Gastroesophageal sphincter (tissue), 4 donors: ENCODE measurements at regions not wholly inside any gene's neighbourhood (a gene's known extent, or its start where the extent isn't known, plus 50 kb on each side); places are given as distances from the start of the nearest gene placed in this dataset.
A peak's percentile ranks its signal among the peaks of the same experiment; 100 is the strongest.

Source experiments
- ATAC-seq: fragments of 150-250 bp; one replicate; pipeline ENCODE4 v1.9.1; 2016; ENCODE audit warnings: mild to moderate bottlenecking, moderate library complexity
- H3K27ac ChIP-seq, 4 donors: fragments of 200-600 bp; sonication (generic) in 3 of 4; 1 replicate in 3 of 4; 2 replicates in 1 of 4; pipeline ENCODE4 v1.5.1; 2016 to 2019
- H3K27me3 ChIP-seq: fragments of 200-600 bp; sonication (generic); one replicate; pipeline ENCODE4 v1.5.1; 2019
- H3K36me3 ChIP-seq, 2 donors: fragments of 200-600 bp; sonication (generic); one replicate each; pipeline ENCODE4 v1.5.1; 2019; ENCODE audit warnings: control low read depth in 1 of 2
- H3K4me1 ChIP-seq, 3 donors: fragments of 200-600 bp; sonication (generic); 1 replicate in 2 of 3; 2 replicates in 1 of 3; pipeline ENCODE4 v1.5.1; 2016 to 2019; ENCODE audit warnings: control low read depth in 2 of 3
- H3K4me3 ChIP-seq, 2 donors: fragments of 200-600 bp; sonication (generic); one replicate each; pipeline ENCODE4 v1.5.1; 2019; ENCODE audit warnings: mild to moderate bottlenecking in 1 of 2, moderate library complexity in 1 of 2
- H3K9me3 ChIP-seq, 3 donors: fragments of 200-600 bp; sonication (generic); one replicate each; pipeline ENCODE4 v1.5.1; 2017 to 2019; ENCODE audit warnings: control low read depth in 2 of 3
- EP300 ChIP-seq: sonication (generic); formaldehyde crosslinking; IDR thresholded peaks from one replicate; pipeline ENCODE4 v1.6.1; 2017; ENCODE audit warnings: antibody characterized with exemption, mild to moderate bottlenecking
- POLR2A ChIP-seq, 2 donors: fragments of 450-650 bp; IDR thresholded peaks; one replicate each; pipeline ENCODE4 v1.6.1; 2017; ENCODE audit warnings: antibody characterized with exemption in 2 of 2, mild to moderate bottlenecking in 2 of 2, moderate library complexity in 1 of 2
- POLR2AphosphoS5 ChIP-seq: sonication (generic); formaldehyde crosslinking; IDR thresholded peaks from one replicate; pipeline ENCODE4 v1.6.1; 2017; ENCODE audit warnings: antibody characterized with exemption
- WGBS, 2 donors: methylation state at CpG; one replicate each; pipeline ENCODE4 v1.1.5; 2018; ENCODE audit warnings: low coverage in 1 of 2; 5-methylcytosine and 5-hydroxymethylcytosine counted together
- TF ChIP-seq, protein P1 (sequence below), 4 experiments: fragments of 200-600 bp in 2 of 4; fragments of 450-650 bp in 2 of 4; sonication (generic) in 1 of 4; IDR thresholded peaks; one replicate each; pipeline ENCODE4 v1.5.1; 2017 to 2019; ENCODE audit warnings: antibody characterized with exemption in 4 of 4, mild to moderate bottlenecking in 2 of 4, moderate library complexity in 2 of 4

DNA sequence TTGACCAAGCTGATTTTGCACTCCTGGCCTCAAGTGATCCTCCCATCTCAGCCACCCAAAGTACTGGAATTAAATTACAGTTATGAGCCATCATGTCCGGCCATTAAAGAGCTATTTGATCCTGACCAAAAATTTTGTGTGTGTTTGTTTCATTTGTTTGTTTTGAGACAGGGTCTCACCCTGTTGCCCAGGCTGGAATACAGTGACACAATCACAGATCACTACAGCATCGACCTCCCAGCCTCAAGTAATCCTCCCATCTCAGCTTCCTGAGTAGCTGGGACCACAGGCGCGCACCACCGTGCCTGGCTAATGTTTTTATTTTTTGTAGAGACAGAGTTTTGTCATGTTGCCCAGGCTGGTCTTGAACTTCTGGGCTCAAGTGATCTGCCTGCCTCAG is 82.9 kb upstream of the RBPJ start:
- TF ChIP-seq POLR2AphosphoS5 (no peak), POLR2A (IDR thresholded peaks at IDR 0.05) (no peak), EP300 (no peak)
- TF ChIP-seq, protein P1, sequence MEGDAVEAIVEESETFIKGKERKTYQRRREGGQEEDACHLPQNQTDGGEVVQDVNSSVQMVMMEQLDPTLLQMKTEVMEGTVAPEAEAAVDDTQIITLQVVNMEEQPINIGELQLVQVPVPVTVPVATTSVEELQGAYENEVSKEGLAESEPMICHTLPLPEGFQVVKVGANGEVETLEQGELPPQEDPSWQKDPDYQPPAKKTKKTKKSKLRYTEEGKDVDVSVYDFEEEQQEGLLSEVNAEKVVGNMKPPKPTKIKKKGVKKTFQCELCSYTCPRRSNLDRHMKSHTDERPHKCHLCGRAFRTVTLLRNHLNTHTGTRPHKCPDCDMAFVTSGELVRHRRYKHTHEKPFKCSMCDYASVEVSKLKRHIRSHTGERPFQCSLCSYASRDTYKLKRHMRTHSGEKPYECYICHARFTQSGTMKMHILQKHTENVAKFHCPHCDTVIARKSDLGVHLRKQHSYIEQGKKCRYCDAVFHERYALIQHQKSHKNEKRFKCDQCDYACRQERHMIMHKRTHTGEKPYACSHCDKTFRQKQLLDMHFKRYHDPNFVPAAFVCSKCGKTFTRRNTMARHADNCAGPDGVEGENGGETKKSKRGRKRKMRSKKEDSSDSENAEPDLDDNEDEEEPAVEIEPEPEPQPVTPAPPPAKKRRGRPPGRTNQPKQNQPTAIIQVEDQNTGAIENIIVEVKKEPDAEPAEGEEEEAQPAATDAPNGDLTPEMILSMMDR (IDR thresholded peaks at IDR 0.05), result no peak
- ATAC-seq, result no peak
- Histone ChIP-seq H3K27ac (no peak overlapping the region), H3K9me3 (no peaks in the 10 kb centered on the region), H3K4me1 (peaks cover 5 to 16% (median 11%) of the 10 kb centered on the region in 3 donors), H3K36me3 (no peaks in the 10 kb centered on the region), H3K27me3 (no peaks in the 10 kb centered on the region), H3K4me3 (no peak overlapping the region)
- 92% methylated on average over 5 of the region's 5 CpGs; no CpG with 5 or more reads in 1 of the 2 donors for WGBS, 2 donors

- ATAC-seq, result no peak
- Histone ChIP-seq H3K27me3 (no peaks in the 10 kb centered on the region), H3K9me3 (no peaks in the 10 kb centered on the region), H3K36me3 (no peaks in the 10 kb centered on the region), H3K27ac (peak overlapping the region in 3 of 4 donors; percentile 27 to 43 (median 29)), H3K4me1 (peaks cover 5 to 16% (median 11%) of the 10 kb centered on the region in 3 donors), H3K4me3 (no peak overlapping the region)
- TF ChIP-seq, protein P1 (IDR thresholded peaks at IDR 0.05), result no peak
- TF ChIP-seq POLR2A (IDR thresholded peaks at IDR 0.05) (no peak), POLR2AphosphoS5 (no peak), EP300 (no peak)
- 30 to 50% methylated on average over 3 to 4 of the region's 4 CpGs for WGBS, 2 donors
These were observed 82.4 kb upstream of the RBPJ start for GRCh38 chr4:26238426-26238777.

GRCh38 chr4:26238778-26239679 is 81.8 kb upstream of the RBPJ start:
- no peak for TF ChIP-seq EP300
- no peak for TF ChIP-seq POLR2AphosphoS5
- no peak for TF ChIP-seq POLR2A (IDR thresholded peaks at IDR 0.05)
- TF ChIP-seq, protein P1 (IDR thresholded peaks at IDR 0.05), result no peak
- WGBS, 2 donors, result 28 to 31% methylated on average over 8 to 9 of the region's 12 CpGs
- Histone ChIP-seq H3K9me3 (no peaks in the 10 kb centered on the region), H3K36me3 (no peaks in the 10 kb centered on the region), H3K4me1 (peaks cover 5 to 16% (median 11%) of the 10 kb centered on the region in 3 donors), H3K27ac (peak overlapping the region in 3 of 4 donors; percentile 27 to 43 (median 29)), H3K4me3 (no peak overlapping the region), H3K27me3 (no peaks in the 10 kb centered on the region)
- ATAC-seq, result peak; percentile 35

GRCh38 chr4:26239801-26240200 is 81.0 kb upstream of the RBPJ start:
- no peaks in the 10 kb centered on the region for H3K27me3 ChIP-seq
- H3K4me3 ChIP-seq, result no peak overlapping the region
- H3K9me3 ChIP-seq, result no peaks in the 10 kb centered on the region
- H3K36me3 ChIP-seq, result no peaks in the 10 kb centered on the region
- 71 to 93% methylated on average over 5 of the region's 5 CpGs for WGBS, 2 donors
- H3K4me1 ChIP-seq, result peaks cover 5 to 16% (median 11%) of the 10 kb centered on the region in 3 donors
- peak; percentile 34 for ATAC-seq
- H3K27ac ChIP-seq, result peak overlapping the region in 2 of 4 donors; percentile 27 to 42
- no peak for TF ChIP-seq POLR2AphosphoS5

GRCh38 chr4:26241179-26241578 is 79.6 kb upstream of the RBPJ start:
- no peaks in the 10 kb centered on the region for H3K9me3 ChIP-seq
- H3K4me3 ChIP-seq, result no peak overlapping the region
- no peaks in the 10 kb centered on the region for H3K36me3 ChIP-seq
- peaks cover 0 to 16% (median 8%) of the 10 kb centered on the region in 3 donors for H3K4me1 ChIP-seq
- H3K27me3 ChIP-seq, result no peaks in the 10 kb centered on the region
- ATAC-seq, result no peak
- H3K27ac ChIP-seq, result no peak overlapping the region
- TF ChIP-seq POLR2A (IDR thresholded peaks at IDR 0.05) (no peak), EP300 (no peak), POLR2AphosphoS5 (no peak)
- TF ChIP-seq, protein P1 (IDR thresholded peaks at IDR 0.05), result no peak
- WGBS, 2 donors, result 60 to 80% methylated on average over 2 to 4 of the region's 4 CpGs
